ENCODE measurements at regions not wholly inside any gene's neighbourhood (a gene's known extent, or its start where the extent isn't known, plus 50 kb on each side); places are given as distances from the start of the nearest gene placed in this dataset.

GRCh38 chr4:31059753-31060522 is 339.8 kb downstream of the PCDH7 start:
- DNase-seq, result no peak

DNA sequence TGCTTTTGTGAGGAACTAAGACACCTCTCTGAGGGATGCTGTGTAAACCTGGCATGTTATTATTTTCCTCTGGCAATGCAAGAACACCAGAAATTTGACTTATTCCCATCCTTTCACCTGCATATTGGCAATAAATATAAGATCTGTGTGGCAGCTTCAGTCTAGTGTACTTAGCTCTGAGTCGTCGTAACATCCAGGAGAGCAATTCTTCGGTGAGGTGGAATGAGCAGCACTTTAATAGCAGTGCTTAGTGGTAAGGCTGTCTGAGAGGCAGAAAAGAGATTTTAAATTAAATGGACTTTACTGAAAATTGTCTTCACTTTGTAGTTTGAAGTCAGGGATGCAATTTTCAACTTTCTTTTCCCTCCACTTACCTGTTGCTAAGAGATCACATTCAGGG is 344.9 kb downstream of the PCDH7 start:
- DNase-seq, result no peak

DNA sequence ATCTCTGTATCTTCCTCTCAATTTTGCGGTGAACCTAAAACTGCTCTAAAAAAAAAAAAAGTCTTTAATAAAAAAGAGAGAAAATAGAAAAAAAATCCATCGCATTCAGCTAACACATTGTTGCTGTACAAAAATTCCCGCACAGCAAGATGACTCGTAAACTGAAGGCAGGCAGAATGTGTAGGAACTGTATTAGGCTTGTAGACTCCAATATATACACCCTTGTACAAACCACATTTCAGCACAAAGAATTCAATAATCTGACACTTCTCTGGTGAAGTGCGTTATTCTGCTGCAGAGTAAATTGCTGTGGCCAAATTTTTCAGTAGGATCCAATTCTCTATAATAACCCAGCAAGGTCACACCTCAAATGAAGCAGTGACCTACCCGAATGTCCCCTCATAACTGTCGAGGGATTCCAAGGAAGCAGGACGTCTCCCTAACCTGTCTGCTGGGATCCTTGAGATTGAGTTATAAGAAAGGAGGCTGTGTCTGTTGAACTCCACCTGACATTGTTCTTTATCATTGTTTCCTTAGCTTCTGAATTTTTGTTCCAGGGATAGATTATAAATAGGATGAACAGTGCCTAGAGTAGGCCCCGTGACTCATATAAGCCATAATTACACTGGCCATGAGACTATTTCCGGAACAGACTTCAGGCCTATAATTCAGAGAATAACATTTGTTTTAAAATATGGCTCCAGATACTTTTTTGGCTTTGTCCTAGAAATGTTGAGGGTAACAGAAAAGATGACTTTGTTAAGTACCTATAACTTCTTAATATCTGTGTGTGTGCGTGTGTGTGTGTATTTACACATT is 348.3 kb downstream of the PCDH7 start:
- no peak for DNase-seq

- no peak for DNase-seq
Observed at GRCh38 chr4:31069151-31069550, 349.0 kb downstream of the PCDH7 start.

DNA sequence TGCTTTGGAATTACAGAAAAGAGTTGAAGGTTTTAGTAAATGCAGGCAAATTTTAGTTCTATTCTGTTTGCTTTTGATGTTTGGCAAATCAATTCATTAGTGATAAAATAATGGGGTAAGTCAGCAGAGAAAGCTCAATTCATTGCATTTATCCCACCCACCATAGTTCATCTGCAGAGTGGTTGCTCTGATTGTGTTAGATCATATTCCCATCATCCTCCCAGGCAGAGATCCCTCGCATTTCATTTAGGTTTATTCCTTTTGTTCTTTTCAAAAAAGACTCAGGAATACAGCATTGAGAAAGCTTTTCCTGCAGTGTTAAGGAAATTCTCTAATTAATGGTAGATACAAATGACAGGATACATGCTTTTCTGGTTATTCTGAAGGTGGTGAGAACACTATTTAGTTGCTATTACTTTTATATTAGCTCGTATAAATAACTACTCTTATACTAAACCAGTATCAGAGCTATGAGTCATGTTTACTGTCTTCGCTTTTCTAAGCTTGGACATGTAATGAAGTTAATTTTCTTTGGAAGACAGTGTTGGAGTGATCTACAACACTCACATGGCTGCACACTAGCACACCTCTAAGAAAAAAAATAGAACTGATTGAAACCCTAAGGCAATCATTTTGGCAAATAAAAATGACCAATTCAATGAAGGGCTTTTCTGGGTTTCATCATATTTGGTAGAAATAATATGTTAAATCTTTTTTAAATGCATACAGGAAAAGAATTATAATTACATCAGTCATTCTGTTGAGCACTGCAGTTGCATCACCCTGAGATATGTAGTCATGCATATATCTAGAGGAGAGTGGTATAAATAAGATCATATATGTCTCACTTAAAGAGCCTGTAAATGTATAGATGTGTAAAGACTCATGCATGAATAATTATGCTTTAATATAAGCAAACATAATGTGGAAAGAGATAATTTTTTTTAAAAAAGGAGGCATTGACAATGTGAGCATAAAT is 351.6 kb downstream of the PCDH7 start:
- no peak for DNase-seq

DNA sequence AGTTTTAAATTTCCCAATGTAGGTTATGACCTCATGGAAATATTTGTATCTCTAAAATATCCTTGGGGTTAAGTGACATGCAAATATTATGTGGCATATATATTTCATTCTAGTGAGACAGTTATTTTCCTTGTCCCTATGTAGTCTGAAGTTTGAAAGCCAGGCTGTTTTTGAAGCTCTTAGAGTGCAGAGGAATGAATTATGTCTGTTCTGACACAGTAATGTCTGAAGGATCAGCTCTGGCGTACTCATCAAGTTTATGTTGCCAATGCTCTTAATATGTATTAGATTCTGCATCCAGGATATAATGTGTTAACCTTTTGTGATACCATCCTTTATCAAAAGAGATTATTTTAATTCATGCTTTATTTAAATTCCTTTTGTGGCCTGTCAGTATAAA is 355.8 kb downstream of the PCDH7 start:
- no peak for DNase-seq

DNA sequence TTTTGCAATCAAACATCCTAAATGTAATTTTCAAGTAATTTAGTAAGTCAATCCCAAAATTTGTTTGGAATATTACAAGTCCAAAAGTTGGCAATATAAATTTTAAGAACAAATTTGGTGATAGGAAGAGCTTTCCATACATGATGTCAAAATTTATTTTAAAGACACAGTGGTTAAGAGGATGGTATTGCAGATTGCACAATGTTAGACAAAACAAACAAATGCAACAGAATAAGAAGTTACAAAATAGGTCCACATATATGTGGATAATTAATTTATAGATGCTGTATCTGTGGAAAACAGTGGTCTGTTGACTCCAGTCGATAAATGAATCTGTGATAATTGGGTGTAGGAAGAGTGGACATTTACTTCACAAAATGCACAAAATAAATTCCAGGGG is 358.5 kb downstream of the PCDH7 start:
- no peak for DNase-seq

- no peak for DNase-seq
Observed at GRCh38 chr4:31080887-31081286, 360.7 kb downstream of the PCDH7 start.

DNA sequence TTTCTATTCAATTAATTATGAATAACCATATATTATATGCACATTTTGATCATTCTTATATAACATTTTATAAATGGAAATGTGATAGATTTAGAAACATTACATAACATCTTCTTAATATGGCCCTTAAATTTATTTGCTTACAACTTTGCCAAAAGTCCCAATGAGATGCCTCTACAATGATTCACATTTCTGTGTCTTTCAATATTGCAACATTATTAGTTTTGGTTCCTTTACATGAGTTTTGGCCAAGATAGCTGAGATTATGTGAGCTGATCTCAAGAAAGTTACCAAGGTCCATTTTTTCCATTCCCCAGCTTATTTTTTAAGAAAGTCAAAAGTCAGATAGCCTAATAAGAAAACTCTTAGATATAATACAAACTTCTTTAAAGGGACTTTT is 361.2 kb downstream of the PCDH7 start:
- DNase-seq, result no peak

DNA sequence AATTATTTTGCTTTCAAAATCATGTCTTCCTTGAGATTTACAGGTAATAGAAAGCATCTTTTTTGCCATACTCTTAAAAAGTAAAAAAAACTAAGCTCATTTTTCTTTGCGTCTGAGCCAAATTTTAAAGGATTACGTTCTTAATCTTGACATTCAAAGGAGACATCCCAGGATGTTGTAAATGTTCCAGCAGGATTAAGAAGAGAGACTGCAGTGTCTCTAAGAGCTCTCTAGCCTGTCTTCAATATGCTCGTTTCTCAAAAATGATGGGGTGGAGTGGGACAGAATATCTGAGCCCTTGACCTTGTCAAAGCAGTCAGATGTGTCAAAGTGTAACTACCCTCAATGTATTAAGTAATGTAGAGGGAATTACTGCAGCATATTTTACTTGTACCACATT is 363.3 kb downstream of the PCDH7 start:
- DNase-seq, result no peak

DNA sequence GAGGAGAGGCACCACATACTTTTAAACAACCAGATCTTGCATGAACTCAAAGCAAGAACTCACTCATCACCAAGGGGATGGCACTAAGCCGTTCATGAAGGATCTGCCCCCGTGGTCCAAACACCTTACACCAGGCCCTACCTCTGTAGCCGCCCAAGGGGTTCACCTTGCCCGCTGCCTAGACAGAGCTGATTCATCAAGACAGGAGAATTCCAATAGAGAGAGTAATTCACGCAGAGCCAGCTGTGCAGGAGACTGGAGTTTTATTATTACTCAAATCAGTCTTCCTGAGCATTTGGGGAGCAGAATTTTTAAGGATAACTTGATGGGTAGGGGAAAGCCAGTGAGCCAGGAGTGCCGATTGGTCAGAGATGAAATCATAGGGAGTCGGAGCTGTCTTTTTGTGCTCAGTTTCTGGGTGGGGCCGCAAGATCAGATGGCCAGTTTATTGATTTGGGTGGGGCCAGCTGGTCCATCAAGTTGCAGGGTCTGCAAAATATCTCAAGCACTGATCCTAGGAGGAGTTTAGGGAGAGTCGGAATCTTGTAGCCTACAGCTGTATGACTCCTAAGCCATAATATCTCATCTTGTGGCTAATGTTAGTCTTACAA is 364.7 kb downstream of the PCDH7 start:
- no peak for DNase-seq

GRCh38 chr4:31085689-31086088 is 365.5 kb downstream of the PCDH7 start:
- no peak for DNase-seq

DNA sequence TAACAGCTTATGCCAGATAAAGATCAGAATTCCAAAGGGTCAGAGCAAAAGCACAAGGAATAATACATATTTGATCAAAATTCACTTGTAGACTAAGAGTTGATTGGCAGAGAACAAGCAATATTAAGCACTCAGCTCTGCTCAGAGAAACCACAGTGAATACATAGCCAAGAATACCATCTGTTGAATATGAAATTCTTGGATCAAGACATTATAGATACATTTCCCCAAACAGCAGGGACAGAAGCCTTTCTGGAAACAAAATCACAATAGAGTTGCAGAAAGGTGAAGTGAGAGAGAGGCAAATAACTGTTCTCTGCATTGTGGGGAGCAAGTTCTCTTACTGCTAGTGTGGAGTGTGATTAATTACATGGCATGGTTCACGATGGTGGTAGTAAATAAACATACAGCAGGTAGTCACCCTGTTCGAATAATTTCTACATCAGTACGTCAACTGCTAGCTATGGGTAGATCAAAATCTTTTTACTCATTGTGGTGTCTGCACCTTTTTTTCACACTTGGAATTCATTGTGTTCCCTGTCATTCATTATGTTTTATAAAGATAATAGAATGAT is 366.7 kb downstream of the PCDH7 start:
- no peak for DNase-seq

GRCh38 chr4:31088600-31089230 is 368.5 kb downstream of the PCDH7 start:
- no peak for DNase-seq

DNA sequence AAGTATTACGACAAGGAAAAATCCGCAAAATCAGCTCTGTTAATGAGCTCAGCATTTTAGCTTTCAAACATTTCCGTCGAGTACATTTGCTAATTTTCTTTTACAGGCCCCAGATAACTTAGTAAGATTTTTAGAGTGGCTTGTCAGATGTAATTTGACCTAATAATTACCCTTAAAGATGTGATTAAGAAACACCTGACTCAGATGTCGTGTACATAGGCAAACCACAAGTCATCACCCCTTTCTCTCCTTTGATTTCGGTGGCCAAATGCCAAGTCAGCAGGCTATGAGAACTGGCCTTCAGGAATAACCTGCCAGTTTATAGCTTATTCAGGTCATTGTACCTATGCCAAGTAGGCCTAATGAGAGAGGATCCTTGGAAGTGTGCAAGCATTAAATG is 369.6 kb downstream of the PCDH7 start:
- peak in 1 of 2 donors; percentile 37 for DNase-seq

DNA sequence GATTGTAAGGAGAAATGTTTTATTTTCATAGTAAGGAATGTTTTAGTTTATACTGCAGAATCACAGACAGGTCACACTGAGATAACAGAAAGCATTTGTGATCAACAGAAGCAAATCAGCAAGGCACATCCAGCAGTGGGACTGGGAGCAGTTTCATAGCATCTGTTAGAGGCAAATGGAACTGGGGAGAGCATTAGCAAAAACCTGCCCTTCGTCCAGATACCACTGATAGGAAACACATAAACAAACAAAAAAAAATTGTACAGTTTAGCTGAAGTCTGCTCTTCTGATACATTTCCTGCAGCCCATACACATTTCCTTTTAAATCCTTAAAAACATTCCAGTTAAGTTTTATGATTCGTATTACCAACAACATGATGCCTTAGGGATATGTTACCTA is 374.3 kb downstream of the PCDH7 start:
- no peak for DNase-seq

DNA sequence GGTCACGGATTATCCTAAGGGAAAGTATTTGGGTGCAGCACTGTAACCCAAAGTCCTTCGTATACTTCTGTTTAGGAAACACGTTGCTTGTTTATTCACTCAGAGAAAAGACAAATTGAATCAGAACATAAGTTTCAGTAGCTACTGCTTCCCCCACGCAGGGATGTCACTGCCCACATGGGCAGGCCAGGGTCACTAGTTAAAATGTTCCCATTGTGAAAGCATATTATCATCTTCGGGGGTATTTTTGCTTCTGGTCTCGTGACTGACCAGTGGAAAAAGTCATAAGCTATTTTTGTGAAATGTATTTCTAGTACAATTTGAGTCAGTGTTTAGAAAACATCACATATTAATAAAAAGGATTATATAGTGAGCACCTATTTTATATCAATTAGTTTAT is 377.8 kb downstream of the PCDH7 start:
- no peak for DNase-seq

- no peak for DNase-seq
Observed at GRCh38 chr4:31100536-31100935, 380.4 kb downstream of the PCDH7 start.

GRCh38 chr4:31104043-31104442 is 383.9 kb downstream of the PCDH7 start:
- no peak for DNase-seq

DNA sequence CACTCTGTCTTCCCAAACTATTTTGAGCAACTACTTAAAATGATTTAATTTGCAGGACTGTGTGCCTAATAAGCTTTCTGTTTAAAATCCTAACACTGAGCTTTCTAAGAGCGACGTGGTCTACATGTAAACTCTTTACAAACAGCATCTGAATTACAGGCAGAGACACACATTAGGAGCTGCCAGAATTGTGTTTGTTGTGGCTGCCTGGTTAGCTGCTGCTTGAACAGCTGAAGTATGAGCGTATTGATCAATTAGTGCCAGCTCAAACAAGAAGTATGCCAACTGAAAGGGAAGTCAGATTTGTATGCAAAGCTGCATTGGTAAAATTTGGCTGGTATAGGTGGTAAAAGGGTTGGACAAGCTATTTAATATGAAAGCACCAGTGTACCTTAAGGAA is 384.4 kb downstream of the PCDH7 start:
- DNase-seq, result no peak

- DNase-seq, result no peak
Observed at GRCh38 chr4:31106419-31106818, 386.2 kb downstream of the PCDH7 start.
